HG02852 (cell line): ENCODE measurements at regions not wholly inside any gene's neighbourhood (a gene's known extent, or its start where the extent isn't known, plus 50 kb on each side); places are given as distances from the start of the nearest gene placed in this dataset.
"Not testable (repeated sequence)": the region's sequence is repeated elsewhere in the genome, so short reads cannot be mapped to it uniquely, and the experiment has no call there.

Experiments used
- ATAC-seq: cut with Tn5 transposase; IDR thresholded peaks from one replicate; pipeline ENCODE4 v1.9.1; 2021; ENCODE audit warnings: mild to moderate bottlenecking, moderate library complexity; ENCODE audit not compliant: unreplicated experiment

DNA sequence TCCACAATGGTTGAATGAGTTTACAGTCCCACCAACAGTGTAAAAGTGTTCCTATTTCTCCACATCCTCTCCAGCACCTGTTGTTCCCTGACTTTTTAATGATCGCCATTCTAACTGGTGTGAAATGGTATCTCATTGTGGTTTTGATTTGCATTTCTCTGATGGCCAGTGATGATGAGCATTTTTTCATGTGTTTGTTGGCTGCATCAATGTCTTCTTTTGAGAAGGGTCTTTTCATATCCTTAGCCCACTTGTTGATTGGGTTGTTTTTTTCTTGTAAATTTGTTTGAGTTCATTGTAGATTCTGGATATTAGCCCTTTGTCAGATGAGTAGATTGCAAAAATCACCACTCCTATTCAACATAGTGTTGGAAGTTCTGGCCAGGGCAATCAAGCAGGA is 287.6 kb upstream of the RASGRP1 start:
- ATAC-seq, result not testable (repeated sequence)

- no peak for ATAC-seq
These were observed 289.0 kb upstream of the RASGRP1 start for GRCh38 chr15:38853608-38854007.

- ATAC-seq, result no peak
These were observed 289.9 kb upstream of the RASGRP1 start for GRCh38 chr15:38854506-38854905.

- no peak for ATAC-seq
These were observed 293.2 kb upstream of the RASGRP1 start for GRCh38 chr15:38857814-38858213.

DNA sequence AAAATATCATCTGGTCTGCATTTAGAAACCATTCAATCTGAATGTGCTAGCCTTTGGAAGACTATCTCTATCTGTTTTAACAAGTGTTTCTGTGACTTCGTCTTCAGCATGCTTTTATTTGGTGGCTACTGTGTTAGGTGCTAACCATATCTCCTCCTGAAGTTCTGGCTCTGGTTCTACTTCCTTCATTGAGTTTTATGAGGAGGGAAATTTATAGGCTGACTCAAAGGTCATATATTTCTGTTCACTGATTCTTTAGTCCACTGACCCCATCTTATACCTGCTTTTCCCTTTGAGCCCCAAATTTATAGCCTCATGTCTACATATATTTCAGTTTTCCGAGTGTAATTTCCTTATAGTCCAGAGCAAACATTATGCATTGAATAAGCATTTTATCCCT is 295.0 kb upstream of the RASGRP1 start:
- no peak for ATAC-seq

DNA sequence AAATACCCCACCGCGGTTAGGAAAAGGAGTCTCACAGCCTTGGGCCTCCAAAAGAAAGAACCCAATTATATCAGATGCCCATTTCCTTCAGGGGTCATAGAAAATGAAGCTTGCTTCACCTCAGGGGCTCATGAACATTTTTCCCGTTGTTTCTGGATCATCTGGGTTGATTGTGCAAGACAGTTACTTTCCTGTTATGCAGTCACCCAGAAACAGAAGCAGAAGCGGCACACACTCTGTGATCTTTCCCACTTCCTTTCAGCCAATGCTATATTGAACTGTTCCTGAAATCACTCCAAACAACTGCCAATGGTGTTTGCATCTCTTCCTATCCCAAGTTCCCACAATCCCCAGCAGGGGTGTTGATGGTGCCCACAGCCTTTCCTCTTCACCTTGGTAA is 295.6 kb upstream of the RASGRP1 start:
- ATAC-seq, result no peak

DNA sequence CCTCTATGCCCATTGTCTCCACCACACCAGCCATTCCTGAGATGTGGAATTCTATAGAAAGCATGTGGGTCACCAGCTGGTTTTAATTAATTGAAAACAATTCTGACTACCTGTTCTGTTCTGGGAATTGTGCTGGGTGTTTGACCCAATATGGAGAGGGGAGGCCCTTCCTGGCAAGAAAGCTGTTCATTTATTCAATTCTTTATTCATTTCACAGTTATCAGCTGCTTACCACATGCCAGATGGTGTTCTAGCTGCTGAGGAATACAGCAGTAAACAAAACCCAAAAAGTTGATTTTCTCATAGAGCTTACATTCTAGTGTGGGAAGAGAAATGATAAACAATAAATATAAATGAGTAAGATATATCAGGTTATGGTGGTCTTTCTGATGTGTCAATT is 296.1 kb upstream of the RASGRP1 start:
- ATAC-seq, result no peak

- no peak for ATAC-seq
These were observed 296.5 kb upstream of the RASGRP1 start for GRCh38 chr15:38861108-38861507.

GRCh38 chr15:38862099-38862498 is 297.5 kb upstream of the RASGRP1 start:
- no peak for ATAC-seq

DNA sequence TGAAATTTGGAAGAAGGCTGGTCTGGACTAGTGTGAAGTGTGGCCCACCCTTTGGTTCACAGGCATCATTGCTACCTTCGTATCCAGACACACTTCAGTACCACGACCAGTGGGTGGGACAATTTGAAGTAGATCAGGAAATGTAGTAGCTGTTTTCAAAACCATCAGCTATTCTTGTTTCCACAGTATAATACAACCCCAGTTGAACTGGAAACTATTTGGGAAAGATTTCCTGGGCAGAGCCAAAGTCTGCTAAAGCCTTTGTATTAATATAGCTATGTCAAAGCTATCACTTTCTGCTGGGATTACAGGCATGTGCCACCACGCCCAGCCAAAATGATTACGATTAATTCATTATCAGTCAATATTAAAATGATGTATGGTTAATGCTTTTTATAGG is 298.8 kb upstream of the RASGRP1 start:
- ATAC-seq, result no peak

GRCh38 chr15:38864122-38864521 is 299.5 kb upstream of the RASGRP1 start:
- no peak for ATAC-seq

DNA sequence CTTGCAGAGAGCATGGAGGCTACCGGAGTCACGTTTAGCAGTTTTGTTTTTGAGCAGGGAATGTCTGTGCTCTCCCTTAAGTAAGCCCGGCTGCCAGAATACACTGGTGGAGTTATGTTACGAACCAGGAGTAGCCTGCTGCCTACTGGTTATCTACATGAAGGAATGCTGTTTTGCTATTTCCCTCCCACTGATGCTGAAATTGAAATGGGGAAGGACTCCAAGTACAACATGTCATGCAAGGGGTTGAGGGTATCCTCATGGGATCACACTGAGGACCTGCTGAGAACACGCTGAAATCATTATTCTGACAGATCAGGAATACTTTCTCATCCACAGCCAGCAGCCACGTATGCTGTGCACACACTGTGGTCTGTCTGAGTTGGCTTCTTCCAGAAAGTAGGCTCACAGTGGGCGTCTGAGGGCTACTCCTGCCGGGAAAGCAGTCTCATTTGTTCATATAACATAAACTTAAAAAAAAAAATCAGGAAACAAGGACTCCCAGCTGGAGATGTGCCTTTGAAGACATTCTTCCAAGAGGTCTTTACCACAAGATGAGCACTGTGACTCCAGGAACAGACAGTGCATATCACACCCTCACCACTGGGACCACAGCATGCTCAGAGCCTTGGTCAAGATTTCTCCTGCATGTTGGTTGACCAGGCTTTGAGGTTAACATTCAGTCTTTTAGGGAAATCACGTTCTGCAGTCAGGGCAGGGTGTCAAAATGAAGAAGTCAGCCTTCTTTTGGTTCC is 300.4 kb upstream of the RASGRP1 start:
- no peak for ATAC-seq

DNA sequence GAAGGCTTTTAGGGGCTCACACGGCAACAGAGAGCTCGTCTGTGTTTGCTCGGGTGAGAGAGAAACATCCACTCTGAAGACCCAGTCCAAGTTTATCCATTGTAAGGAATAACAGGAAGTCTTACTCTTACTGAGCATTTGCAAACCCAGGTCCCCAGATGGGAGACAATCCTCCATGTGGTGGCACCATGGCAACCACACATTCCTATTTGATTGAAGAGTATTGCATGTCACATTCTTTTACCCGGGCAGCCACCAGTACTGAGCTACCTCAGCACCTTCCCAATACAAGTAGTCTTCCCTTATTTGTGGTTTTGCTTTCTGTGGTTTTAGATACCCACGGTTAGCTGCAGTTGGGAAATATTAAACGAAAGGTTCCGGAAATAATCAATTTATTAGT is 302.9 kb upstream of the RASGRP1 start:
- ATAC-seq, result no peak

DNA sequence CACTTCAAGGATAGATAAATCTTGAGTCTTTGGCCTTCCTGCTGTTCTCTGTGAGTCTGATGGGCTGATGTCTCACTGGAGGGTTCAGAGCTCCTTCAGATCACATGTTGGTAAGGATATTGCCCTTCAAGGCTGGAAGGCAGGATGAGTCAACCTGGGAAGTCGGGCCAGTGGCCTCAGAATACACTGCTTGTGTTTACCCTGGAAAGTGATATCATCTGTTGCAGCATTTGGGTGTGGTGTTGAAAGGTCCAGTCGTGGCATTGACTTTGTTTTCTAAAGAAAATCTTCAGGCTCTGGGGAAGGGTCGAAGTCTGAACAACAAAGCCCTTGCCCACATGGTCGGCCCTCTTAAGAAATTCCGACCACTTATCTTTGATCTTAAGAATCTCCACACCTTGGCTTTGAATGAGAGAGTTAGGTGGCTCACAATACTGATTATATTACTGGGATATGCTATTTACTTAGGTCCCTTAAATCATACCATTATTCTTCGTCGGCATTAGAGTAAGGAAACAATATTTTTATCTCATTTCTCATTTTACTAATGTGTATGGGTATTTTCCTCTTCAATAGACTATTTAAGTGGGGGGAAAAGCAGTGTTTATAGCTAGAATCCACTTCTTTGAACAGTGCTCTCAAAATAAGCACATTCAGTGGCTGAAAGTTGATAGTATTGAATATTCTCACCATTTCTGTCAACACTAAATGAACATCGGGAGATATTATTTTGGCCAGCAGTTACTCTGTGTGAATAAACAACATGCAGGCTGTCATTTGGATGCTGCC is 303.9 kb upstream of the RASGRP1 start:
- no peak for ATAC-seq

GRCh38 chr15:38871638-38872037 is 307.0 kb upstream of the RASGRP1 start:
- ATAC-seq, result no peak

- no peak for ATAC-seq
These were observed 308.1 kb upstream of the RASGRP1 start for GRCh38 chr15:38872732-38873131.

DNA sequence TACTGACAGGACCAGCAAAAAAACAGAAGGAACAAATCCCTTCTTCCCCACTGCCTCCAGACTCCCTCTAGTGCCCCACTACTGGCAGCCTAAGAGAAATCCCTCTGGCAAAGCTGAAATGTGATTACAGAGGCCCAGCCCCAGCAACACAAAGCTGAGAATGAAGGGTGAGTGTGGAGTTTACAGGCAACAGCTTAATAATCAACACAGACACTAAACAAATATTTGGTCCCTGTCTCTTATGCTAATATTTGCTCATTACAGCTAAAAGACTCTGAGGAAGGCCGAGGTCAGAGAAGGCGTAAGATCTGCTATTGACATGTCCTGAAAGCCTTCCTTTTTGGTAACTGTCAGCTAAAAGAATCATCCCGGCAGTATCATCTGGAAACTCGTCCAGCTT is 308.5 kb upstream of the RASGRP1 start:
- no peak for ATAC-seq

GRCh38 chr15:38874464-38874863 is 309.9 kb upstream of the RASGRP1 start:
- no peak for ATAC-seq

- ATAC-seq, result no peak
These were observed 311.6 kb upstream of the RASGRP1 start for GRCh38 chr15:38876211-38876610.

DNA sequence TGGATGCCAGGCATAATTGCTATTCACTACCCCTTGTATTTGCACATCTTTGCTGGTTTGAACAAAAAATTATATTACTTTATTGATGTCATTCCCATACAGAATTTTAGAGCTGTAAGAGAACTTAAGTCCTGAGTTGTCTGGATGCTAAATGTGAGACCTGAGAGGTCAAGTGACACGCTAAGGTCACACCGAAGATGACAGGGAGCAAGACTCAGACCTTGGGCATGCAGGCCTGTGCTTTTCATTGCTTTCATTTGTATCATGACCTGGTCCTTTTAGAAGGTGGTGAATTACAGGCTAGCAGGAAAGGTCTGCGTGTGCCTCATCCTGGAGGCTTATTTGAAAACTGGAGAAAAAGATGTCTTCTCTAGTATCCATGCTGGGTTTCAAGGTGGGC is 312.0 kb upstream of the RASGRP1 start:
- no peak for ATAC-seq

- ATAC-seq, result no peak
These were observed 312.9 kb upstream of the RASGRP1 start for GRCh38 chr15:38877471-38877870.

GRCh38 chr15:38878026-38878425 is 313.4 kb upstream of the RASGRP1 start:
- ATAC-seq, result no peak
